Neural progenitor cell (in vitro differentiated cells): ENCODE measurements at regions not wholly inside any gene's neighbourhood (a gene's known extent, or its start where the extent isn't known, plus 50 kb on each side); places are given as distances from the start of the nearest gene placed in this dataset.
A peak's percentile ranks its signal among the peaks of the same experiment; 100 is the strongest.

Experiments
- DNase-seq: peaks from one replicate; pipeline ENCODE4 v3.0.0-alpha.2; 2016; ENCODE audit warnings: low spot score
- H2AFZ ChIP-seq: fragments of 200-600 bp; sonication (generic); replicated peaks from 2 replicates; pipeline ENCODE4 v1.6.1; 2016; ENCODE audit warnings: antibody characterized with exemption
- H3F3A ChIP-seq: fragments of 200-600 bp; sonication (generic); 2 replicates; pipeline ENCODE4 v1.6.1; 2016; ENCODE audit warnings: antibody characterized with exemption, low read depth
- H3K27ac ChIP-seq: fragments of 200-600 bp; sonication (generic); 2 replicates; pipeline ENCODE4 v1.5.1; 2016; ENCODE audit warnings: mild to moderate bottlenecking
- H3K27me3 ChIP-seq: fragments of 200-600 bp; sonication (generic); 2 replicates; pipeline ENCODE4 v1.6.1; 2016; ENCODE audit warnings: mild to moderate bottlenecking, moderate library complexity
- H3K36me3 ChIP-seq: fragments of 200-600 bp; sonication (generic); 2 replicates; pipeline ENCODE4 v1.5.1; 2016
- H3K4me1 ChIP-seq: fragments of 200-600 bp; sonication (generic); 2 replicates; pipeline ENCODE4 v1.6.1; 2016; ENCODE audit warnings: mixed run types
- H3K4me2 ChIP-seq: fragments of 200-600 bp; sonication (generic); 2 replicates; pipeline ENCODE4 v1.6.1; 2016
- H3K4me3 ChIP-seq: fragments of 200-600 bp; sonication (generic); 2 replicates; pipeline ENCODE4 v1.5.1; 2016
- H3K79me2 ChIP-seq: fragments of 200-600 bp; sonication (generic); 2 replicates; pipeline ENCODE4 v1.6.1; 2016; ENCODE audit warnings: low read depth
- H3K9ac ChIP-seq: fragments of 200-600 bp; sonication (generic); 2 replicates; pipeline ENCODE4 v1.6.1; 2016
- H3K9me3 ChIP-seq: fragments of 200-600 bp; sonication (generic); 2 replicates; pipeline ENCODE4 v1.5.1; 2016; ENCODE audit warnings: low read depth
- H4K20me1 ChIP-seq: fragments of 200-600 bp; sonication (generic); 2 replicates; pipeline ENCODE4 v1.6.1; 2016; ENCODE audit warnings: low read depth
- H3K27ac Mint-ChIP-seq: 3 replicates; pipeline ENCODE4 v1.8.0; 2021; ENCODE audit warnings: mixed read lengths
- H3K27me3 Mint-ChIP-seq: 2 replicates; pipeline ENCODE4 v1.8.0; 2022; ENCODE audit warnings: low read depth, mild to moderate bottlenecking, inconsistent platforms, moderate library complexity, mixed read lengths; ENCODE audit not compliant: insufficient read depth
- H3K36me3 Mint-ChIP-seq: 3 replicates; pipeline ENCODE4 v1.8.0; 2021; ENCODE audit warnings: mixed read lengths
- H3K4me1 Mint-ChIP-seq: 3 replicates; pipeline ENCODE4 v1.8.0; 2021; ENCODE audit warnings: mixed read lengths
- H3K4me3 Mint-ChIP-seq: 3 replicates; pipeline ENCODE4 v1.8.0; 2021; ENCODE audit warnings: mild to moderate bottlenecking, moderate library complexity, mixed read lengths
- H3K9me3 Mint-ChIP-seq: 3 replicates; pipeline ENCODE4 v1.8.0; 2020; ENCODE audit warnings: mixed read lengths
- EZH2 ChIP-seq: fragments of 200-600 bp; sonication (generic); IDR thresholded peaks from 2 replicates; pipeline ENCODE4 v1.6.1; 2017; ENCODE audit warnings: antibody characterized with exemption, mild to moderate bottlenecking, moderate library complexity
- EZH2phosphoT487 ChIP-seq: fragments of 200-600 bp; sonication (generic); IDR thresholded peaks from 2 replicates; pipeline ENCODE4 v1.6.1; 2017; ENCODE audit warnings: antibody characterized with exemption
- TF ChIP-seq, protein P1 (sequence below): fragments of 200-600 bp; sonication (generic); IDR thresholded peaks from 2 replicates; pipeline ENCODE4 v1.5.1; 2017; ENCODE audit warnings: antibody characterized with exemption, mild to moderate bottlenecking

DNA sequence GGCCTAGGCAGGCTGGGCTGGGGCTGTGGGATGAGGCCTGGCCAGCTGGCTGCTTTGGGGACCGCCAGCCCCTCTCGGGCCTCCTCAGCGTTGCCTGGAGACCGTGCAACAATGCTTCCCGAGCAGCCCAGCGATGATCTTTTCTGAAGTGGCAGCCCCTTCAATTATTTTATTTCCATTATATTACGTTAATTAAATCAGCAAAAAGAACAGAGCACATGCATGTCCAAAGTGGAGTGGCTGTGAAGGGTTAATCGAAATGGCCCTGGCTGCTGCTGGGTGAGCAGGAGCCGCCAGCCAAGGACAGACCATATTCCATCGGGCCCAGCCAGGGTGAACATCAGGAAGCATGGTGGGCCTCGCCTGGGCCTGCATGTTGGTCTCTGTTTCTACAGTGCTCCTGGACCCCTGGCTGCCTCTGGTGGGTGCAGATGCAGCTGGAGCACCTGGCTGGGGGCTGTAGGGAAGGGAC is 245.5 kb downstream of the MYCN start:
- no peak for DNase-seq

GRCh38 chr2:16184945-16185660 is 244.8 kb downstream of the MYCN start:
- Histone ChIP-seq H3K79me2 (no peaks in the 10 kb centered on the region), H3K9me3 (no peaks in the 10 kb centered on the region), H3F3A (peaks cover 9% of the 10 kb centered on the region), H3K4me2 (peak overlapping the region; percentile 48), H2AFZ (no peak overlapping the region), H3K4me3 (no peak overlapping the region), H3K4me1 (peaks cover 31% of the 10 kb centered on the region), H3K36me3 (no peaks in the 10 kb centered on the region), H3K27me3 (no peaks in the 10 kb centered on the region), H3K9ac (no peak overlapping the region), H3K27ac (no peak overlapping the region), H4K20me1 (no peaks in the 10 kb centered on the region)
- Mint-ChIP-seq H3K36me3 (no peaks in the 10 kb centered on the region), H3K4me3 (peak overlapping the region; percentile 51), H3K4me1 (peaks cover 79% of the 10 kb centered on the region), H3K27ac (peak overlapping the region; percentile 92), H3K9me3 (peaks cover 3% of the 10 kb centered on the region), H3K27me3 (peaks cover 23% of the 10 kb centered on the region)
- TF ChIP-seq EZH2 (no peak), EZH2phosphoT487 (no peak)
- TF ChIP-seq, protein P1, sequence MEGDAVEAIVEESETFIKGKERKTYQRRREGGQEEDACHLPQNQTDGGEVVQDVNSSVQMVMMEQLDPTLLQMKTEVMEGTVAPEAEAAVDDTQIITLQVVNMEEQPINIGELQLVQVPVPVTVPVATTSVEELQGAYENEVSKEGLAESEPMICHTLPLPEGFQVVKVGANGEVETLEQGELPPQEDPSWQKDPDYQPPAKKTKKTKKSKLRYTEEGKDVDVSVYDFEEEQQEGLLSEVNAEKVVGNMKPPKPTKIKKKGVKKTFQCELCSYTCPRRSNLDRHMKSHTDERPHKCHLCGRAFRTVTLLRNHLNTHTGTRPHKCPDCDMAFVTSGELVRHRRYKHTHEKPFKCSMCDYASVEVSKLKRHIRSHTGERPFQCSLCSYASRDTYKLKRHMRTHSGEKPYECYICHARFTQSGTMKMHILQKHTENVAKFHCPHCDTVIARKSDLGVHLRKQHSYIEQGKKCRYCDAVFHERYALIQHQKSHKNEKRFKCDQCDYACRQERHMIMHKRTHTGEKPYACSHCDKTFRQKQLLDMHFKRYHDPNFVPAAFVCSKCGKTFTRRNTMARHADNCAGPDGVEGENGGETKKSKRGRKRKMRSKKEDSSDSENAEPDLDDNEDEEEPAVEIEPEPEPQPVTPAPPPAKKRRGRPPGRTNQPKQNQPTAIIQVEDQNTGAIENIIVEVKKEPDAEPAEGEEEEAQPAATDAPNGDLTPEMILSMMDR: no peak
- DNase-seq: peak; percentile 57

More for the DNA sequence above, 245.5 kb downstream of the MYCN start:
- no peak overlapping the region for H3K4me3 ChIP-seq
- Mint-ChIP-seq H3K4me3 (no peak overlapping the region), H3K36me3 (peaks cover under 1% of the 10 kb centered on the region), H3K9me3 (peaks cover 3% of the 10 kb centered on the region), H3K27ac (peak overlapping the region; percentile 92), H3K27me3 (peaks cover 26% of the 10 kb centered on the region), H3K4me1 (peaks cover 76% of the 10 kb centered on the region)
- no peaks in the 10 kb centered on the region for H3K9me3 ChIP-seq
- peaks cover 9% of the 10 kb centered on the region for H3F3A ChIP-seq
- H4K20me1 ChIP-seq: no peaks in the 10 kb centered on the region
- H3K79me2 ChIP-seq: no peaks in the 10 kb centered on the region
- TF ChIP-seq, protein P1: no peak
- TF ChIP-seq EZH2 (no peak), EZH2phosphoT487 (no peak)
- H3K36me3 ChIP-seq: no peaks in the 10 kb centered on the region
- H3K4me1 ChIP-seq: peaks cover 31% of the 10 kb centered on the region
- no peak overlapping the region for H3K9ac ChIP-seq
- H3K27me3 ChIP-seq: no peaks in the 10 kb centered on the region
- no peak overlapping the region for H3K27ac ChIP-seq
- H2AFZ ChIP-seq: no peak overlapping the region
- peak overlapping the region; percentile 48 for H3K4me2 ChIP-seq

GRCh38 chr2:16184341-16184890 is 244.1 kb downstream of the MYCN start:
- no peak overlapping the region for H3K4me3 Mint-ChIP-seq
- Histone ChIP-seq H3K27me3 (no peaks in the 10 kb centered on the region), H3K27ac (no peak overlapping the region), H4K20me1 (no peaks in the 10 kb centered on the region), H3K4me2 (no peak overlapping the region), H2AFZ (no peak overlapping the region), H3K9ac (no peak overlapping the region), H3K9me3 (no peaks in the 10 kb centered on the region), H3K4me1 (peaks cover 31% of the 10 kb centered on the region), H3K4me3 (no peak overlapping the region), H3K36me3 (no peaks in the 10 kb centered on the region), H3F3A (peaks cover 9% of the 10 kb centered on the region), H3K79me2 (no peaks in the 10 kb centered on the region)
- H3K9me3 Mint-ChIP-seq: peaks cover 3% of the 10 kb centered on the region
- peak overlapping the region; percentile 85 for H3K27ac Mint-ChIP-seq
- peaks cover 81% of the 10 kb centered on the region for H3K4me1 Mint-ChIP-seq
- TF ChIP-seq, protein P1: no peak
- TF ChIP-seq EZH2: no peak
- no peak for TF ChIP-seq EZH2phosphoT487
- no peaks in the 10 kb centered on the region for H3K36me3 Mint-ChIP-seq
- H3K27me3 Mint-ChIP-seq: peaks cover 22% of the 10 kb centered on the region
- DNase-seq: no peak
